ENCODE measurements at regions not wholly inside any gene's neighbourhood (a gene's known extent, or its start where the extent isn't known, plus 50 kb on each side); places are given as distances from the start of the nearest gene placed in this dataset.
"Not testable (repeated sequence)": the region's sequence is repeated elsewhere in the genome, so short reads cannot be mapped to it uniquely, and the experiment has no call there.

GRCh38 chr12:75872762-75873161 is 158.8 kb downstream of the PHLDA1 start:
- DNase-seq = no peak

- no peak for DNase-seq
Observed at GRCh38 chr12:75870878-75871277, 160.7 kb downstream of the PHLDA1 start.

GRCh38 chr12:75868501-75868900 is 163.1 kb downstream of the PHLDA1 start:
- no peak for DNase-seq

- DNase-seq = no peak
Observed at GRCh38 chr12:75865315-75865714, 166.3 kb downstream of the PHLDA1 start.

- no peak for DNase-seq
Observed at GRCh38 chr12:75864161-75864560, 167.4 kb downstream of the PHLDA1 start.

- no peak for DNase-seq
Observed at GRCh38 chr12:75863533-75863932, 168.0 kb downstream of the PHLDA1 start.

- DNase-seq = no peak
Observed at GRCh38 chr12:75862692-75863471, 168.7 kb downstream of the PHLDA1 start.

- DNase-seq = no peak
Observed at GRCh38 chr12:75859868-75860267, 171.7 kb downstream of the PHLDA1 start.

GRCh38 chr12:75856235-75856634 is 175.3 kb downstream of the PHLDA1 start:
- peak in 1 of 2 donors; percentile 46 for DNase-seq

GRCh38 chr12:75855360-75855759 is 176.2 kb downstream of the PHLDA1 start:
- DNase-seq = no peak

GRCh38 chr12:75854681-75855309 is 176.8 kb downstream of the PHLDA1 start:
- no peak for DNase-seq

GRCh38 chr12:75854137-75854536 is 177.4 kb downstream of the PHLDA1 start:
- DNase-seq = not testable (repeated sequence)

GRCh38 chr12:75853626-75854025 is 177.9 kb downstream of the PHLDA1 start:
- DNase-seq = peak; percentile 49 to 67

GRCh38 chr12:75852956-75853355 is 178.6 kb downstream of the PHLDA1 start:
- no peak for DNase-seq

GRCh38 chr12:75852143-75852542 is 179.4 kb downstream of the PHLDA1 start:
- DNase-seq = no peak

- DNase-seq = no peak
Observed at GRCh38 chr12:75850721-75851462, 180.7 kb downstream of the PHLDA1 start.

- DNase-seq = no peak
Observed at GRCh38 chr12:75848961-75849360, 182.6 kb downstream of the PHLDA1 start.

GRCh38 chr12:75848431-75848925 is 183.1 kb downstream of the PHLDA1 start:
- peak; percentile 70 to 80 for DNase-seq

GRCh38 chr12:75846102-75846501 is 185.5 kb downstream of the PHLDA1 start:
- DNase-seq = no peak

- DNase-seq = no peak
Observed at GRCh38 chr12:75844985-75845384, 186.6 kb downstream of the PHLDA1 start.

- no peak for DNase-seq
Observed at GRCh38 chr12:75844049-75844770, 187.4 kb downstream of the PHLDA1 start.

GRCh38 chr12:75842090-75842489 is 189.5 kb downstream of the PHLDA1 start:
- no peak for DNase-seq

Data from right lung (tissue), 2 donors.